ENCODE measurements at regions not wholly inside any gene's neighbourhood (a gene's known extent, or its start where the extent isn't known, plus 50 kb on each side); places are given as distances from the start of the nearest gene placed in this dataset.
"Not testable (repeated sequence)": the region's sequence is repeated elsewhere in the genome, so short reads cannot be mapped to it uniquely, and the experiment has no call there.

- no peak for DNase-seq (ENCODE audit: low read depth)
These were observed 491.7 kb downstream of the SETD4 start for GRCh38 chr21:35568643-35569042.

GRCh38 chr21:35566874-35567273 lies 493.5 kb downstream of the SETD4 start:
- DNase-seq (ENCODE audit: low read depth): no peak

GRCh38 chr21:35565204-35565611 lies 495.1 kb downstream of the SETD4 start:
- DNase-seq (ENCODE audit: low read depth): no peak

- no peak for DNase-seq (ENCODE audit: low read depth)
These were observed 496.4 kb downstream of the SETD4 start for GRCh38 chr21:35563885-35564451.

GRCh38 chr21:35562876-35563275 lies 497.4 kb downstream of the SETD4 start:
- DNase-seq (ENCODE audit: low read depth): no peak

GRCh38 chr21:35561116-35561515 lies 499.2 kb downstream of the SETD4 start:
- DNase-seq (ENCODE audit: low read depth): no peak

GRCh38 chr21:35559829-35560225 lies 500.5 kb downstream of the SETD4 start:
- DNase-seq (ENCODE audit: low read depth): no peak

GRCh38 chr21:35559128-35559828 lies 501.0 kb downstream of the SETD4 start:
- no peak for DNase-seq (ENCODE audit: low read depth)

GRCh38 chr21:35556536-35556935 lies 503.8 kb downstream of the SETD4 start:
- no peak for DNase-seq (ENCODE audit: low read depth)

GRCh38 chr21:35552483-35552882 lies 503.4 kb upstream of the RUNX1 start:
- DNase-seq (ENCODE audit: low read depth): not testable (repeated sequence)

GRCh38 chr21:35548904-35549615 lies 500.0 kb upstream of the RUNX1 start:
- DNase-seq (ENCODE audit: low read depth): no peak

- no peak for DNase-seq (ENCODE audit: low read depth)
These were observed 499.1 kb upstream of the RUNX1 start for GRCh38 chr21:35547946-35548774.

GRCh38 chr21:35543746-35544145 lies 494.6 kb upstream of the RUNX1 start:
- DNase-seq (ENCODE audit: low read depth): no peak

GRCh38 chr21:35540950-35541638 lies 492.0 kb upstream of the RUNX1 start:
- no peak for DNase-seq (ENCODE audit: low read depth)

- DNase-seq (ENCODE audit: low read depth): no peak
These were observed 489.3 kb upstream of the RUNX1 start for GRCh38 chr21:35538386-35538785.

GRCh38 chr21:35537604-35538003 lies 488.5 kb upstream of the RUNX1 start:
- no peak for DNase-seq (ENCODE audit: low read depth)

- no peak for DNase-seq (ENCODE audit: low read depth)
These were observed 484.8 kb upstream of the RUNX1 start for GRCh38 chr21:35533893-35534292.

GRCh38 chr21:35530766-35531165 lies 481.7 kb upstream of the RUNX1 start:
- no peak for DNase-seq (ENCODE audit: low read depth)

GRCh38 chr21:35529171-35529863 lies 480.2 kb upstream of the RUNX1 start:
- no peak for DNase-seq (ENCODE audit: low read depth)

GRCh38 chr21:35528116-35529042 lies 479.3 kb upstream of the RUNX1 start:
- peak; percentile 7 for DNase-seq (ENCODE audit: low read depth)
